ENCODE measurements at regions not wholly inside any gene's neighbourhood (a gene's known extent, or its start where the extent isn't known, plus 50 kb on each side); places are given as distances from the start of the nearest gene placed in this dataset.

DNA sequence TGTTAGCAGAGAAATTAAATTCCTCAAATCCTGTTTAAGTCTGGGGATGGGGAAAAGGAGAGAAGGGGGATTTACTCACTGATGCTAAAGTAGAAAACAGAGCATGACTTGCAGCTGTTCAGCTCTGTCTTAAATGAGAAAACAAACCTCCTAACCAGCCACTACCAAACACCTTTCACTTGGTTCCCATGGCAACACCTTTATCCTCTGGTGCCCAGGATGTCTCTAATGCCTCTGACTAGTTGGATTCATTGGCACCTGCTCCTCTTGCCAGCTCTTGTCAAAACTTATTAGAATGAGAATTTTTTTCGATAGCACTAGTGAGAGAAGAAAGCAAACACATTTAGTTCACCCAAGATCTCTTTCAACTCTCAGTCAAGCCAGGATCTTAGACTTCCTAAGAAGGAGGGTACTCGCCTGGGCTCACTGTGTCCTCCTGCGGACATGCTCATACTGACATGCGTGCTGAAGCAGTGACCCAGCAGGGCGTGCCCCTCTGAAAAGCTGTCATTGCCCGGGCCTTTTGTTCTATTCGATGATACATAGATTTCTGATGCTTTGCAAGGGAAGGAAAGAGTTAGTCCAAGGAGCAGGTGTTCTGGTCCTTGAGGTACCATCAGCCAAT lies 656.0 kb upstream of the CELF4 start:
- TF ChIP-seq POLR2A (IDR thresholded peaks at IDR 0.05): no peak
- TF ChIP-seq, protein P1, sequence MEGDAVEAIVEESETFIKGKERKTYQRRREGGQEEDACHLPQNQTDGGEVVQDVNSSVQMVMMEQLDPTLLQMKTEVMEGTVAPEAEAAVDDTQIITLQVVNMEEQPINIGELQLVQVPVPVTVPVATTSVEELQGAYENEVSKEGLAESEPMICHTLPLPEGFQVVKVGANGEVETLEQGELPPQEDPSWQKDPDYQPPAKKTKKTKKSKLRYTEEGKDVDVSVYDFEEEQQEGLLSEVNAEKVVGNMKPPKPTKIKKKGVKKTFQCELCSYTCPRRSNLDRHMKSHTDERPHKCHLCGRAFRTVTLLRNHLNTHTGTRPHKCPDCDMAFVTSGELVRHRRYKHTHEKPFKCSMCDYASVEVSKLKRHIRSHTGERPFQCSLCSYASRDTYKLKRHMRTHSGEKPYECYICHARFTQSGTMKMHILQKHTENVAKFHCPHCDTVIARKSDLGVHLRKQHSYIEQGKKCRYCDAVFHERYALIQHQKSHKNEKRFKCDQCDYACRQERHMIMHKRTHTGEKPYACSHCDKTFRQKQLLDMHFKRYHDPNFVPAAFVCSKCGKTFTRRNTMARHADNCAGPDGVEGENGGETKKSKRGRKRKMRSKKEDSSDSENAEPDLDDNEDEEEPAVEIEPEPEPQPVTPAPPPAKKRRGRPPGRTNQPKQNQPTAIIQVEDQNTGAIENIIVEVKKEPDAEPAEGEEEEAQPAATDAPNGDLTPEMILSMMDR (IDR thresholded peaks at IDR 0.05): no peak
- no peaks in the 10 kb centered on the region for H3K9me3 ChIP-seq
- H3K4me1 ChIP-seq: no peaks in the 10 kb centered on the region
- H3K27me3 ChIP-seq: no peaks in the 10 kb centered on the region
- no peaks in the 10 kb centered on the region for H3K36me3 ChIP-seq
- no peak overlapping the region for H3K4me3 ChIP-seq
- no peak overlapping the region for H3K27ac ChIP-seq
- no peak for DNase-seq

- Histone ChIP-seq H3K36me3 (no peaks in the 10 kb centered on the region), H3K4me3 (no peak overlapping the region), H3K4me1 (no peaks in the 10 kb centered on the region), H3K27me3 (no peaks in the 10 kb centered on the region), H3K27ac (no peak overlapping the region), H3K9me3 (no peaks in the 10 kb centered on the region)
- no peak for DNase-seq
- TF ChIP-seq, protein P1 (IDR thresholded peaks at IDR 0.05): no peak
- TF ChIP-seq POLR2A (IDR thresholded peaks at IDR 0.05): no peak
Measured at GRCh38 chr18:38198956-38199355, 633.4 kb upstream of the CELF4 start.

DNA sequence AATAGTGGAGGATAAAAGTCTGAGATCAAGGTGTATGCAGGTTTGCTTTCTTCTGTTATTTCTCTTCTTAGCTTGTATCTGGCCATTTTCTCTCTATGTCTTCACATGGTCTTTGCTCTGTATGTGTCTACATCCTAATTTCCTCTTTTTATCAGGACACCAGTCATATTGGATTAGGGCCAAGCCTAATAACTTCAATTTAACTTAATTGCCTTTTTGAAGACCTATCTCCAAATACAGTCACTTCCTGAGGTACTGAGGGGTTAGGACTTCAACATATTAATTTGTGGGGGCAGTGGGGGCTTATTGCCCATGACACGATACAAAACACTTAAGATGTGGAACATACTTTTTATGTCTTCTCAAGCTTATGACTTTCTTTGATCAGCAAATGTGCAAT lies 632.9 kb upstream of the CELF4 start:
- Histone ChIP-seq H3K9me3 (no peaks in the 10 kb centered on the region), H3K4me1 (no peaks in the 10 kb centered on the region), H3K4me3 (no peak overlapping the region), H3K27me3 (no peaks in the 10 kb centered on the region), H3K27ac (no peak overlapping the region), H3K36me3 (no peaks in the 10 kb centered on the region)
- DNase-seq: no peak
- no peak for TF ChIP-seq POLR2A (IDR thresholded peaks at IDR 0.05)
- TF ChIP-seq, protein P1 (IDR thresholded peaks at IDR 0.05): no peak

DNA sequence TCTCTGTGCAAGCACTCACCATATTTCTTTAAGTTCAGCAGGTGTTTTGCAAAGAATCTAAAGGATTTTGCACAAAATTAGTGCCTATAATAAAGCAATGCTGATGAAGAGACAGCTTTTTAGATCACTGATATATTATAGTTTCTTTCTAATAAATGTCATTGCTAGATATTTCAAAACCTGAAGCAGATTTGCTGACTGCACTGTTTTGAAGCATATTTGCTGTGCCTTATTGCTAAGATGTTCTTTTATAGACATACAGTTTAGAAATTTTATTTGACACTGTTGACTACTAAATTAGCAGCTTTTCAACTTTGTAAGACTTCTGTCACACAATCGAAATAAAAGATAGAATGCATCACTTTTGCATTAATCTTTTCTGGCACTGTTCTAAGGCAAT lies 620.9 kb upstream of the CELF4 start:
- Histone ChIP-seq H3K4me1 (no peaks in the 10 kb centered on the region), H3K27me3 (no peaks in the 10 kb centered on the region), H3K9me3 (no peaks in the 10 kb centered on the region), H3K36me3 (no peaks in the 10 kb centered on the region), H3K4me3 (no peak overlapping the region), H3K27ac (no peak overlapping the region)
- DNase-seq: no peak
- TF ChIP-seq, protein P1 (IDR thresholded peaks at IDR 0.05): no peak
- no peak for TF ChIP-seq POLR2A (IDR thresholded peaks at IDR 0.05)

GRCh38 chr18:38174594-38174993 lies 609.0 kb upstream of the CELF4 start:
- Histone ChIP-seq H3K4me1 (no peaks in the 10 kb centered on the region), H3K36me3 (no peaks in the 10 kb centered on the region), H3K27ac (no peak overlapping the region), H3K27me3 (no peaks in the 10 kb centered on the region), H3K4me3 (no peak overlapping the region), H3K9me3 (no peaks in the 10 kb centered on the region)
- TF ChIP-seq, protein P1 (IDR thresholded peaks at IDR 0.05): no peak
- TF ChIP-seq POLR2A (IDR thresholded peaks at IDR 0.05): no peak
- DNase-seq: no peak

- Histone ChIP-seq H3K27me3 (no peaks in the 10 kb centered on the region), H3K4me1 (no peaks in the 10 kb centered on the region), H3K4me3 (no peak overlapping the region), H3K27ac (no peak overlapping the region), H3K36me3 (no peaks in the 10 kb centered on the region), H3K9me3 (no peaks in the 10 kb centered on the region)
- no peak for TF ChIP-seq POLR2A (IDR thresholded peaks at IDR 0.05)
- TF ChIP-seq, protein P1 (IDR thresholded peaks at IDR 0.05): no peak
- no peak for DNase-seq
Measured at GRCh38 chr18:38174173-38174572, 608.6 kb upstream of the CELF4 start.

All from Peyer's patch (tissue), 4 donors.